CD14-positive monocyte (primary cell): ENCODE measurements at regions not wholly inside any gene's neighbourhood (a gene's known extent, or its start where the extent isn't known, plus 50 kb on each side); places are given as distances from the start of the nearest gene placed in this dataset.

Experiments
- DNase-seq, 3 donors: peaks; one replicate each; pipeline ENCODE4 v3.0.0-alpha.2; 2011 to 2022
- H2AFZ ChIP-seq: 2 replicates; pipeline ENCODE4 v1.6.0; 2012; ENCODE audit warnings: mild to moderate bottlenecking, low read depth, low read length, inconsistent platforms; ENCODE audit not compliant: insufficient read depth, poor library complexity, severe bottlenecking
- H3K27ac ChIP-seq, 2 donors: 1 replicate in 1 of 2; 2 replicates in 1 of 2; pipeline ENCODE4 v1.5.1; 2012 to 2013; ENCODE audit warnings: low read length in 2 of 2, control low read depth in 1 of 2, inconsistent platforms in 1 of 2, low read depth in 1 of 2, mild to moderate bottlenecking in 1 of 2
- H3K27me3 ChIP-seq, 2 donors: one replicate each; pipeline versions ENCODE4 v1.6.0 to v1.6.1; 2011 to 2013; ENCODE audit warnings: low read length in 2 of 2; ENCODE audit not compliant: control insufficient read depth in 2 of 2, insufficient read depth in 2 of 2
- H3K36me3 ChIP-seq, 2 donors: replicated peaks in 1 of 2; 1 replicate in 1 of 2; 2 replicates in 1 of 2; pipeline versions ENCODE4 v1.5.1 to v1.6.1; 2012 to 2013; ENCODE audit warnings: low read length in 2 of 2, control low read depth in 1 of 2, inconsistent platforms in 1 of 2, mild to moderate bottlenecking in 1 of 2; ENCODE audit not compliant: insufficient read depth in 2 of 2, control insufficient read depth in 1 of 2
- H3K4me1 ChIP-seq, 2 donors: 1 replicate in 1 of 2; 2 replicates in 1 of 2; pipeline versions ENCODE4 v1.5.1 to v1.6.1; 2012 to 2013; ENCODE audit warnings: low read length in 2 of 2, control low read depth in 1 of 2, inconsistent platforms in 1 of 2, mild to moderate bottlenecking in 1 of 2, moderate library complexity in 1 of 2; ENCODE audit not compliant: insufficient read depth in 2 of 2, control insufficient read depth in 1 of 2
- H3K4me2 ChIP-seq: replicated peaks from 2 replicates; pipeline ENCODE3; 2012; ENCODE audit warnings: low read length, moderate library complexity, mild to moderate bottlenecking; ENCODE audit not compliant: poor library complexity, severe bottlenecking; ENCODE audit errors: extremely low read depth
- H3K4me3 ChIP-seq, 3 experiments: fragments of 200-600 bp in 1 of 3; sonication (generic) in 1 of 3; replicated peaks in 1 of 3; 1 replicate in 2 of 3; 2 replicates in 1 of 3; pipeline ENCODE4 v1.5.1; 2011 to 2013; ENCODE audit warnings: low read length in 3 of 3, mild to moderate bottlenecking in 3 of 3, control low read depth in 2 of 3, low read depth in 2 of 3, inconsistent platforms in 1 of 3, moderate library complexity in 1 of 3
- H3K79me2 ChIP-seq: 2 replicates; pipeline ENCODE4 v1.6.0; 2012; ENCODE audit warnings: mild to moderate bottlenecking, control low read depth, inconsistent platforms, low read length, moderate library complexity; ENCODE audit not compliant: insufficient read depth
- H3K9ac ChIP-seq: 2 replicates; pipeline ENCODE4 v1.6.0; 2017; ENCODE audit warnings: low read length, mild to moderate bottlenecking; ENCODE audit not compliant: insufficient read depth, poor library complexity, severe bottlenecking
- H3K9me3 ChIP-seq, 2 donors: replicated peaks in 1 of 2; 1 replicate in 1 of 2; 2 replicates in 1 of 2; pipeline versions ENCODE4 v1.5.1 to v1.6.1; 2012 to 2013; ENCODE audit warnings: low read length in 2 of 2, control low read depth in 1 of 2; ENCODE audit not compliant: control insufficient read depth in 1 of 2, insufficient read depth in 1 of 2
- H4K20me1 ChIP-seq: 2 replicates; pipeline ENCODE4 v1.6.0; 2012; ENCODE audit warnings: mild to moderate bottlenecking, low read length, control low read depth, moderate library complexity; ENCODE audit not compliant: insufficient read depth
- H3K27ac Mint-ChIP-seq, 7 donors: one replicate each; pipeline ENCODE4 v1.8.0; 2020; ENCODE audit warnings: mild to moderate bottlenecking in 7 of 7, mixed read lengths in 7 of 7, moderate library complexity in 6 of 7, inconsistent platforms in 2 of 7
- H3K27me3 Mint-ChIP-seq, 3 donors: one replicate each; pipeline ENCODE4 v1.8.0; 2021 to 2022; ENCODE audit warnings: low read depth in 3 of 3, mild to moderate bottlenecking in 3 of 3, mixed read lengths in 3 of 3, moderate library complexity in 3 of 3, inconsistent platforms in 1 of 3
- H3K36me3 Mint-ChIP-seq, 2 donors: one replicate each; pipeline ENCODE4 v1.8.0; 2020; ENCODE audit warnings: mixed read lengths in 2 of 2, inconsistent platforms in 1 of 2, mild to moderate bottlenecking in 1 of 2
- H3K4me1 Mint-ChIP-seq: one replicate; pipeline ENCODE4 v1.8.0; 2020; ENCODE audit warnings: mild to moderate bottlenecking, mixed read lengths
- H3K4me3 Mint-ChIP-seq, 2 donors: one replicate each; pipeline ENCODE4 v1.8.0; 2020; ENCODE audit warnings: mild to moderate bottlenecking in 2 of 2, mixed read lengths in 2 of 2, moderate library complexity in 1 of 2
- H3K9me3 Mint-ChIP-seq, 7 donors: one replicate each; pipeline ENCODE4 v1.8.0; 2020 to 2022; ENCODE audit warnings: mixed read lengths in 7 of 7, mild to moderate bottlenecking in 6 of 7, moderate library complexity in 6 of 7, inconsistent platforms in 2 of 7
- WGBS: methylation state at CpG from one replicate; pipeline ENCODE4 v1.1.5; 2013; ENCODE audit warnings: missing lambda C conversion rate; ENCODE audit not compliant: insufficient coverage; 5-methylcytosine and 5-hydroxymethylcytosine counted together
- intact Hi-C, 2 donors: fragments of 100-400 bp; cut with micrococcal nuclease; formaldehyde crosslinking; loops; one replicate each; pipeline versions ENCODE4 v1.15.0 to v1.15.1; 2023
- TF ChIP-seq, protein P1 (sequence below): fragments of 200-600 bp; IDR thresholded peaks from one replicate; pipeline ENCODE4 v1.8.0; 2022; ENCODE audit warnings: antibody characterized with exemption, mild to moderate bottlenecking

DNA sequence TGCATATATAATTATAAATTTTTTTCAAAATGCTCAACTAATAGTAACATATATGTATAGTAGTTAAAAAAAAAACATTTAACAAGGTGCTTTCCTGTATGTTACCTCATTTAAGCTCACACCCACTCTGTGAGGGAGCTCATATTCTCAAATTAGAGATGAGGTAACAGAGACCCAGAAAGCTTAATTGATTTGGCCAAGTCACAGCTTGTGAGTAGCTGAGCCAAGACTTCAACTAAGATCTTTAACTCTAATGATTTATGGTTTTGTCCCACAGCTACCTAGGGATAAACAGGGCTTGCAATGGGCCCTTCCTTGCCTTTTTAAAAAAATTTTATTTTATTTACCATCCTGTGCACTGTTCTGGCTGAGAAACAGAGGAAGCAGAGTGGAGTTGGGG lies 230.0 kb upstream of the GOLIM4 start:
- Histone ChIP-seq H2AFZ (no peak overlapping the region), H3K4me3 (no peak overlapping the region), H3K79me2 (no peaks in the 10 kb centered on the region), H3K27ac (no peak overlapping the region), H3K36me3 (no peaks in the 10 kb centered on the region), H3K4me2 (no peak overlapping the region), H3K4me1 (no peaks in the 10 kb centered on the region), H3K27me3 (no peaks in the 10 kb centered on the region), H4K20me1 (no peaks in the 10 kb centered on the region), H3K9ac (no peak overlapping the region), H3K9me3 (no peaks in the 10 kb centered on the region)
- no peak overlapping the region for H3K4me3 Mint-ChIP-seq
- DNase-seq, result no peak
- H3K4me1 Mint-ChIP-seq, result no peaks in the 10 kb centered on the region
- H3K9me3 Mint-ChIP-seq, result no peaks in the 10 kb centered on the region
- H3K36me3 Mint-ChIP-seq, result no peaks in the 10 kb centered on the region
- TF ChIP-seq, protein P1, sequence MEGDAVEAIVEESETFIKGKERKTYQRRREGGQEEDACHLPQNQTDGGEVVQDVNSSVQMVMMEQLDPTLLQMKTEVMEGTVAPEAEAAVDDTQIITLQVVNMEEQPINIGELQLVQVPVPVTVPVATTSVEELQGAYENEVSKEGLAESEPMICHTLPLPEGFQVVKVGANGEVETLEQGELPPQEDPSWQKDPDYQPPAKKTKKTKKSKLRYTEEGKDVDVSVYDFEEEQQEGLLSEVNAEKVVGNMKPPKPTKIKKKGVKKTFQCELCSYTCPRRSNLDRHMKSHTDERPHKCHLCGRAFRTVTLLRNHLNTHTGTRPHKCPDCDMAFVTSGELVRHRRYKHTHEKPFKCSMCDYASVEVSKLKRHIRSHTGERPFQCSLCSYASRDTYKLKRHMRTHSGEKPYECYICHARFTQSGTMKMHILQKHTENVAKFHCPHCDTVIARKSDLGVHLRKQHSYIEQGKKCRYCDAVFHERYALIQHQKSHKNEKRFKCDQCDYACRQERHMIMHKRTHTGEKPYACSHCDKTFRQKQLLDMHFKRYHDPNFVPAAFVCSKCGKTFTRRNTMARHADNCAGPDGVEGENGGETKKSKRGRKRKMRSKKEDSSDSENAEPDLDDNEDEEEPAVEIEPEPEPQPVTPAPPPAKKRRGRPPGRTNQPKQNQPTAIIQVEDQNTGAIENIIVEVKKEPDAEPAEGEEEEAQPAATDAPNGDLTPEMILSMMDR, result no peak
- no peaks in the 10 kb centered on the region for H3K27me3 Mint-ChIP-seq
- intact Hi-C loops, result no loop called here
- H3K27ac Mint-ChIP-seq, result no peak overlapping the region

DNA sequence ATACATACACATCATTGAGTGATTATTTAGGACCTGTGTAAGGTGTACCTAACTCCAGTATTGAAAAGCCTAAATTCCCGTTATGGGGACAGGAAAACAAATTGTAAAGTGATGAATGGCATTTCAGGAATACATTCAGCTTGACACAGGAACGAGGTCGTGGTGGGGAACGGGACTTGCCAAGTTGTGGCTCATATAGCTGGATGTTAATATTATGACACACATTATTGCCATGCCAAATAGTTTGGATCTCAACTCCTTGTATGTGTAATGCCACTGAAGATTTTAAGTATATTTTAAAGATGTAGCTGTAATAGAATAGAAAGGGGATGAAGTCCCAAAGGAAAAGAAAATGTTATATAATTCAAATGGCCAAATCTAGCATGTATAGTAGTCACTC lies 227.2 kb upstream of the GOLIM4 start:
- Histone ChIP-seq H3K4me1 (no peaks in the 10 kb centered on the region), H3K4me2 (no peak overlapping the region), H3K36me3 (no peaks in the 10 kb centered on the region), H2AFZ (no peak overlapping the region), H3K27me3 (no peaks in the 10 kb centered on the region), H4K20me1 (no peaks in the 10 kb centered on the region), H3K79me2 (no peaks in the 10 kb centered on the region), H3K4me3 (no peak overlapping the region), H3K9me3 (no peaks in the 10 kb centered on the region), H3K27ac (no peak overlapping the region), H3K9ac (no peak overlapping the region)
- Mint-ChIP-seq H3K27ac (no peak overlapping the region), H3K4me1 (no peaks in the 10 kb centered on the region), H3K4me3 (no peak overlapping the region), H3K27me3 (no peaks in the 10 kb centered on the region), H3K9me3 (peaks cover 0 to 4% (median 3%) of the 10 kb centered on the region in 7 donors), H3K36me3 (no peaks in the 10 kb centered on the region)
- no CpG with 5 or more reads among the region's 4 CpGs for whole genome bisulfite sequencing
- DNase-seq, result no peak
- TF ChIP-seq, protein P1, result no peak
- intact Hi-C loops, result no loop called here
